NOMO-1 (cell line): ENCODE measurements at regions not wholly inside any gene's neighbourhood (a gene's known extent, or its start where the extent isn't known, plus 50 kb on each side); places are given as distances from the start of the nearest gene placed in this dataset.

Experiments used
- DNase-seq, 2 experiments: peaks; one replicate each; lab custom pipeline; 2025; ENCODE audit not compliant: unreplicated experiment in 2 of 2; lab: John Stamatoyannopoulos, UW

DNA sequence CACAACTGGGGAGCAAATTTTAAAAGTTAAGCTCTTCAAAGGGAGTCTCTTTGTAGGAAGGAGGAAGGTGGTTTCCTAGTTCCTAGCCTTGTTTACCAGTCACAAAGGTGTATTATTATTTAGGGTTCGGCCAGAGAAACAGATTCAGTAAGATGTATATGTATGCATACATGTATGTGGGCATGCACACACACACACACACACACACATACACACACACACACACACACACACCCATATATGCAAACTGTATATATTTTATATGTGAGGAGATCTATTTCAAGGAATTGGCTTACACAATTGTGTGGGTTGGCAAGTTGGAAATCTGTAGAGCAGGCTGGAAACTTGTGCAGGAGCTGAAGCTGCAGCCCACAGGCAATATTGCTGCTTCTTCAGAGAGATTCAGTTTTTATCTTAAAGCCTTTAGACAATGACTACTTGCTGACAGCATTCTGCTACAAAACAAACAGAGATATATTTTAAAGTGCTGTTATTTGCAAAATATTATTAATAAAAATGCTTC is 75.3 kb upstream of the DNAH5 start:
- no peak for DNase-seq

DNA sequence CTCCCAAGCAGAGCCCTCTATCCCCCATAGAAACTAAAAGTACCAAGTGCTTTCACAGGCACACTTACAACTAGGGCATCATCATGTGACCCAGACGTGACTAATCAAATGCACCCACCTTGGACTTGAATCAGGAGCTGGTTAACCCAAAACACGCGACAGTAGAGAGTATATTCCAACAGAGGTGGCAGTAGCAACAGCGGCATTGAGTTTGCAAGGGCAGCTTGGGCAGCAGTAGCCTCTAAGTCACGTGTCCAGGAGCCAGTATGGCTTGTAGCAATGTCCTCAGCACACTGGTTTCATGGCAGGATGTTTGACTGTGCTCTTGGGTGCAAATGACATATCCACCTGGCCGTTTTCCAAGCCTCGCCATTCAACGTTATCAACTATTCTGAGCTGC is 73.4 kb upstream of the DNAH5 start:
- no peak for DNase-seq

DNA sequence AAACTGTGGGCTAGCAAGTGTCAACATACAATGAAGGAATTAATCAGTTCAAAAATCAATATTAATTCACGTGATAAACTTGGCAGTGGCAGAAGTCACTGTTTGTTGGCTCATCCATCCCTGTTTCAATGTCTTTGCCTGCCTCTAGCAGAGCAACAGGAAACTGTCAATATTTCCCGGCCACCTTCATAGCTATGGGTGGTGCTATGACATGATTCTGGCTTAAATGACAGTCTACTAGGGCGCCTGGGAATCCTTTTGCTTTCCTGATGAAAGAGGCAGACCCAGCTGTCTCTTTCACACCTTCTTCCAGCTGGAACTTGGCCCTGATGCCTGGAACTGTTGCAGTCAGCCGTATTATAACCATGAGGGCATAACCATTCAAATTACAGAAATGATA is 72.1 kb upstream of the DNAH5 start:
- DNase-seq = no peak

DNA sequence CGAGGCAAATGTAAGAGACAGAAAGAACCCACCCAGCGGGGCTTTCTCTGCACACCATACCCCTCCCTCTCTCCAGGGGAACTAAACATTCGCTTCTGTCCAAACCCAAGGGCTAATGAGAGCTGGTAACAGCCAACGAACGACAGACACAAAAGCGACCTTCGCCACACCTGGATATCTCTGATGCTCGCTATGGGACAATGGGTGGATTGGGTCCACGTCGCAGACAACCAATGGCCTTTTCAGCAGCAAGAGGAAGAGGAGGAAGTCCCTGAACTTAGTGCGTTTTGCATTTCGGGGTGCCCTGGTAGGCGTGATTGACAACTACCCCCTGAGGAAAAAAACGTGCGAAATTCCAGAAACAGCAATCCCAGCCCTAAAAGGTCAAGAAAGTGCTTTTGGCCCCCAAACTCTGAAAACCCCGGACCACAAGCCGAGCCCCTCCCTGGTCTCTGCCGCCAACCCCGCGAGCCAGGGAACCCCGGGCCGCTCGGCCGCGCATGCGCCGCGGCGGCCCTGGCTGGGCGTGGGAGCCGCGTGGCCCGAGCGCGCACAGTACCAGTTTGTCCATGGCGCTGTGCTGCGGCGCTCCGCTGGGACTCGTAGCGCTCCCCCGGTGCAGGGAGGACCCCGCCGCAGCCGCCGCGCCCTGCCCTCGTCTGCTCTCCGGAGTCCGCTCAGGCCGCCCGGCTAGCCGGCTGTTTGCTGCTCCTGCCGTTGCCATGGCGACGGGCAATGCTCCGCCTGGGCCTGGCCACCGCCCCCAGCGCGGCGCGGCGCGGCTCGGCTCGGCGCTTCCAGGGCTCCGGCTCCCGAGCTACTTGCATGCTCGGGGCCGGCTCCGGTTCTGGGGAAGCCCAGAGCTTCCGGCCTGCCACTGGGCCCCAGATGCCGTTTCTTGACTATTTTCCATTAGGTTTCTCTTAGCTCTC is 66.9 kb upstream of the DNAH5 start:
- peak; percentile 79 to 83 for DNase-seq

DNA sequence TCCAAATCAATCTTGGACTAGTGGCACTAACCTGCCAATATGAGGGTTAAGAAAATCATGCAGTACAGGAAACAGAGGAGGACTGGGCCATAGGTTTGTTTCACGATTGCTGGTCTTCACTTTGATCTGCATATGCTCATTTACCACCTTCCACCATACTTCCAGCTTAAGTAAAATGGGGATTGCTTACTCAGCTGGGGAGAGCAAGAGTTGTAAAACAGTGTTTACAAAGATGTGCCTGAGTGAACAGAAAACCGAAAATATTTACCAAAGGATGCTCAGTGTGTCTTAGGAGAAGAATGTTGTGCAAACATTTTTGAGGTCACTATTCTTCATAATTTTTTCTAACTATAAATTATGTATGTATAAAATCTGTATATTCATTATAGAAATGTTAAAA is 65.1 kb upstream of the DNAH5 start:
- DNase-seq = no peak

DNA sequence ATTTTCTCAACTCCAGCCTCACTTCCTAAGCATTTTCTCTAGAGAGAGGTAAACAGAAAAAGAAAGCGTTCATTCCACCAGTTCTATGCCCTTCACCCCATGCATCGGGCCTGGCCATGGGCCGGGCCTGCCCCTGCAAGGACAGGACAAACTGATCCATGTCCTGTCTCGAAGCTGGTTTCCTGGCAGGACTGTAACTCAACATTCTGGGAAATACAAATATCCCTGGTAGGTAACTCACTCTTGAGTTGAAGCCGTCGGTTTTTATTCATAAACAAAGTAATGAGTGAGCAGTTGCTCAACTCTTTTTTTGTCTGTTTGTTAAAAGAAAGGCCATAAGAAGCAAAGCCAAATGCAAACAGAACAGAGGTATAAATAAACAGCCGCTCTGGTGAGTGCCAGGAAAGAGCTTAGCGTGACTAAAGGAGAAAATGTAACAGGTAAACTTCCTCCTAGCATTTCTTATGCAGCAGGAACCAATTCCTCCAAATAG is 64.4 kb upstream of the DNAH5 start:
- DNase-seq = no peak

DNA sequence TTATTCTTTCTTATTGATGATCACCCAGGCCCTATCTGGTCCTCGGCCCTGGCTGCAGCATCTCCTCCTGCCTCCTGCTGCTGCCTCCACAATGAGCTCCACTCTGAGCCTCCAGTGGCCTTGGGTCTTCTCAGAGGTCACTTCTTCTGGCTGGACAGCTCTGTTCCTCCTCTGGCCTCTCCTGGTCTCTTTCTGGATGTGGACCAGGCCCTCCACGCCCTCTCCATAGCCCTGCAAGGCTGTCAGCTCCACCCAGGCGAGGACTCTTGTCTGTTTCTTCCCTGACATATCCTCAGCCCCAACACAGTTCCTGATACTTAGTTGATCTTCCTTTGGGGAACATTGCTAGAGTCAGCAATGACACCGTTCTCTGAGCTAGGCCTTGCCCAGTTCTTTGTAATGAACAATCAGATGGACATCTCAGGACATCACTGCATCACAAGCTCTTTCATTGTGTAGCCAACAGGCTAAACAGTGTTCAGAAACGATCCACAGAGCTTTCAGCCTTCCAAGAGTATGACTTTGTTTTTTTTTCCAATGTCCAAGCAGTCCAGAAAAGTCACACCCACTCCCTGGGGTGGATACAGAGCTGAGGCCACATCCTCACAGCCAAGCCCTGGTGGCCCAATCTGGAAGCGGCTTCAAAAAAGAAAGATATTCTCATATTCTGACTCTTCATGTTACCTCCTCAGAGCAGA is 62.5 kb upstream of the DNAH5 start:
- no peak for DNase-seq

DNA sequence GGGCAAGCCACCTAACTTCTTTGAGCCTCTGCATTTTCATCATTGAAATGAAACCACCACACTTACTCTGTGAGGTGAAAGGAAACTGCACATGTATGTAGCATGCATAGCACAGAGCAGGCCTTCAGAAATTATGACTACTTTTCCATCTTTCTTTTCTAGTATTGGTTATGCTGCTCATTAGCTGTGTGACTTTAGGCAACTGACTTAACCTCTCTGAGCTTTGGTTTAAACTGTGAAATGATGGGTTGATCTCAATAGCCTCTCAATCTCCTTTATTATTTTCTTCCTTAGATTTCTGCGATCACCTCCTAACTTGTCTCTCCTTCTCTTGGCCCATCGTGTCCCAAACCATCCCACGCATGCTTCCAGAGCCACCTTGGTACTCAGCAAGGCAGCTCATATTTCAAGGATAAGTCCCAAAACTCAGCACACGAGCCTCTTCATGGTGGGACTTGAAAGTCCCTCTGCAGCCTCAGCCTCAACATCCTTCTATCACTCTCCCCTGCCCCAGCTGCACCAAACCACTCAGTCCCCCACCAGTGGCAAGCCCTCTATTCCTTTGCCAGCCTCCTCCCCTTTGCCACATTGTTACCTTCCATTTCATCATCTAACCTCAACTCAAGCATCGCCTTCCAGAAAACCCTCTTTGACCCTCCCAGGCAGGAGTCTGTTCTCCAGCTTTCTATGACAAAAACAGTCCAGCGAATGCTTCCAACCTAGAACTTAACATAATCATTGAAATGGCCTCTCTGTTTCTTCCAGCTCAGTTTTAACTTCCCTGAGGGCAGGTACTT is 60.3 kb upstream of the DNAH5 start:
- no peak for DNase-seq

DNA sequence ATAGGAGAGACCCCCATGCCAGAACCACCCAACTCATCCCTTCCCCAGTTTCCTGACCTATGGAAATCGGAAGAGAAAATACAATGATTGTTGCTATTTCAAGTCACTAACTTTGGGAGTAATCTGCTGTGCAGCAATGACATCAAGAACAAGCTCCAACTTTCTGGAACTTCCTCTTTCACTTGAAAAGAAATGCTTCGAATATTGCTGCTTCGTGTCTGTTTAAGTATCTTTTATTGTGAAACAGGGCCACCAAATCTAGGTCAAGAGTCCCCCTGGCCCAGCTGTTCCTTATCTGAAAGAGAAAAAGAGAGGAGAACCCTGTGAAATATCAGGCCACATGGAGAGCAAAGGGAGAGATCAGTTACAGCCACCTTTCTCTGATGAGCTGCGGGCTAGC is 59.4 kb upstream of the DNAH5 start:
- DNase-seq = peak; percentile 13 to 85

DNA sequence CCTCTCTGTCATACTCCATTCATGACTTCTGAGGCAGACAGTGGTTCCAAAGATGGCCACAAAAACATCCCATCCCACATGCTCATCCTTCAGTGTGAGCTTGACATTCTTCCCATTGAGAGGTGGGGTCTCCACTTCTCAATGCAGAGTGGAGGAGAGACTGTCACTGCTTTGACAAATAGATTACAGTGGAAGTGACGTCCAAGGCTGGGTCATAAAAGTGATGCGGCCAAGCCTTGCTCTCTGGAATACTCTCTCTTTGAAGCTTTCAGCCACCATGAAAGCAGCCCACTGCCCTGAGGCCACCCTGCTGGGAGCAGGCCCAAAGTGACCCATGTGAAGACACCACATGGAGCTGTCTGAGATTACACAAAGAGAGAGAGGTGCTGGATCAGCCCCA is 59.0 kb upstream of the DNAH5 start:
- DNase-seq = no peak

DNA sequence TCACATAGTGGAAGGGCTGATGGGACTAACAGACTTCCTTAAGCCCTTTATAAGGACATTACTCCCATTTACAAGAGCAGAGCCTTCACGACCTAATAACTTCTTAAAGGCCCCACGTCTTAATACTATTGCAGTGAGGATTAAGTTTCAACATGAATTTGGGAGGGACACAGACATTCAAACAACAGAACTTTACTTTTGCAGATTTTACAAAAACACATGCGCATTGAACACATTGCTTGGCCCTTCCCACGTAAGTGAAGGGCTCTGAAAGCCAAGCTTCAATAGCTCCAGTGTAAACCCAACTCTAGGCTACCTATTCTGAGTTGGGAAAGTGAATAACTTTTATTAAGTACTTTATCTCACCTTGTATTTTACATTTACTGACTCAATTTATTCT is 53.8 kb upstream of the DNAH5 start:
- DNase-seq = no peak

DNA sequence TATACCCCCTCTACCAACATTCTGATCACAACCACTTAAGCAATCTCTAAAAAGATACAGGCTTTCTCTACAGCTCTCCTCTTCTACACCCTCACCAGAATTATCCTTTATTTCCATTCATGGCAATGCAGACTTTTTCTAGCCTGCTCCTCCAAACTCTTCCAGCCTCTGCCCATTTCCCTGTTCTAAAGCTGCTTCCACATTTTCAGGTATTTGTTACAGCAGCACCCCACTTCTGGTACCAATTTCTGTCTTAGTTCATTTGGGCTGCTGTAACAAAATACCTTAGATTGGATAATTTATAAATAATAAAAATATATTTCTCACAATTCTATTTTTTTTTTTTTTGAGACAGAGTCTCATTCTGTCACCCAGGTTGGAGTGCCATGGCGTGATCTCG is 53.0 kb upstream of the DNAH5 start:
- DNase-seq = no peak

DNA sequence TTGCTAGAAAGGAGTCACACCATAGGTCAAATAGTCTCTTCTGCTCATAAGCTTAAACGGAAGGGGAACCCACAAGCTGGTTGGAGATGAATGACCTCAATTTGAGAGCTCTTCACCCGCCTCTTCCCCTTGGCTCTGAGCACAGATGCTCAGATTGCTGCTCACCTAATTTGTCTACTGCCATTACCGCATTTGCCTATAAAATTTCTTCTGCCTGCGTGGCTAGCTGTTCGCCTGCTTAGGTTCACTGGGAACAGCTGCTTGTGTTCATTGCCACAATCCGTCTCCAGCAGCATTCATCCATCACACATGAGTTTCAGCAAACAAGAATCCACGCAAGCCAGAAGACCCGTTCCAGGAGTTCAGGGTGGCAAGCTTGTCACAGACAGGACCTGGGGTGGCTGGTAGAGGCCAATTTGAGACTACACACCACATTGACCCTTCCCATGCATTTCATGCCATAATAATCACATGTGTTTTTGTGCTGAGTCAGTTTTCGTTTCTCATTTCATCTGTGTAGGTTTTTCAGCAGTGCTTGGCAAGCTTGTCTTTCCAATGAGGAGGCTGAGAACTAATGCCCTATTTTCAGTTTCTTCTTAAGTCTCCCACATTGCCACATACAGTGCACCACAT is 50.2 kb upstream of the DNAH5 start:
- DNase-seq = no peak
